ENCODE measurements at regions not wholly inside any gene's neighbourhood (a gene's known extent, or its start where the extent isn't known, plus 50 kb on each side); places are given as distances from the start of the nearest gene placed in this dataset.
"Not testable (repeated sequence)": the region's sequence is repeated elsewhere in the genome, so short reads cannot be mapped to it uniquely, and the experiment has no call there.

DNA sequence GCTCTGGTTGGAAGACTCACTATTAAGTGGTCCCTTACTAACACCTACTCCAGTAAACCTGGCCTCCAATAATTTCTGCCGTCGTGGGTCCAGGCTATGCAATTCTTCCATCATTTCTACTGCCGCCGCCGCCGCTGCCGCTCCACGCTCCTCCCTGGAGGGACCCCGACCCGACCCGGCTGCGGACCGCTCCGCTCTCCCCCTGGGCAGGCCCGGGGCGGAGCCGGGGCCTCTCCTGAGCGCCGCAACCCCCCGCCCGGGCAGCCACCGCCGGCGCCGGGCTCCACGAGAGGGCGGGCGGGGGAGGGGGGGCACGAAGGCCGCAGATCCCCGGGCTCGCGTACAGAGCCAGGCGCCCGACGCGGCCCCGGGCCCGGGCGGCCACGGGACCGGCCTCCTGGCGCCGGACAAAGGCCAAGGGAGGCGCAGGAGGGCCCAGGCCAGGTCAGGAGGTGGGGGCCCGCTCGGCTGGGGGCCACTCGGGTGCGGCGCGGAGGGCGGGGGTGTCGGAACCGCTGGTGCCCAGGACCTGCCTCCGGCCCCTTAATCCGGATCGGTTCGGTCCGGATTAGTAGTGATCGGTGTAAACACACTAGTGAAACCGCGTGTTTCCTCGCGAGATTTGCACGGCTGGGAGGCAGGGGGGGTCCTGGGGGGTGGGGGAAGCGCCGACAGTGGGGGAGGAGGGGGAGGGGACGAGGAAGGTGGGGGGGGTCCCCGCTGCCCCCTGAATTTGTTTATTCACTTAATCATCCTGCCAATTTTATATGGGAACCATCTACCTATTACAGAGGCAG lies 215.1 kb upstream of the CCL2 start:
- DNase-seq, result not testable (repeated sequence)

GRCh38 chr17:34045990-34046389 lies 209.1 kb upstream of the CCL2 start:
- no peak for DNase-seq

- no peak for DNase-seq
These were observed 204.0 kb upstream of the CCL2 start for GRCh38 chr17:34051046-34051445.

DNA sequence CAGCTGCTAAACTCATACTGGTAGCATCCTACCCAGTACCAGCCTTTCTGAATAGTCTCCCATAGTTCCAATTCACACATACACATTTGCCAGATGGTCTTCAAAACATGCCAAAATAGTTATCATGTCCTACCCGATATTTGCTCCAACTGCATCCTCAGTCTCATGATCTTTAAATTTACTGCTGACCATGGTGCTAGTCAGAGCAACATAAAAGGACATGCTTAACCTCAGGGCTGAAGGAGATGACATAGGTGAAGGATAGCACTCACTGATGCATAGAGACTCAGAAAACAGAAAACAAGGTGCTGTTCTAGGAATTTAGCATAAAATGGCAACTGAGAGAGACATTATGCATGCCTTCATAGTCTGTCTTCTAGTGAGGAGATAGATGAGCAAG lies 200.6 kb upstream of the CCL2 start:
- no peak for DNase-seq

DNA sequence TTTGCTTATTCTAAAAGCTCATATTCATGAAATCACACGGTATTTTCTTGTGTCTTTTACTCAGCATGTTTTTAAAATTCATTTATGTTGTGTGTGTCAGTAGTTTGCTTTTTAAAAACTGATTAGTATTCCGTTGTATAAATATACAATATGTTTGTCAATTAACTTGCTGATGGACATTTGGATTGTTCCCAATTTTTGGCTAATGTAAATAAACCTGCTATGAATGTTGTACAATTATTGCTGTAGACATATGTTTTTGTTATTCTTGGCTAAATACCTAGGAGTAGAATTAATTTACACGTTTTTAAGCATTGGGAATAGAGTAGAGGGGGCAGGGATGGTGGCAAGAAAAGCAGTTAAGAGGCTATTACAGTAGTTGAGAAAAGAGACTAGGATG lies 199.5 kb upstream of the CCL2 start:
- DNase-seq, result no peak

- DNase-seq, result no peak
These were observed 195.5 kb upstream of the CCL2 start for GRCh38 chr17:34059423-34060220.

DNA sequence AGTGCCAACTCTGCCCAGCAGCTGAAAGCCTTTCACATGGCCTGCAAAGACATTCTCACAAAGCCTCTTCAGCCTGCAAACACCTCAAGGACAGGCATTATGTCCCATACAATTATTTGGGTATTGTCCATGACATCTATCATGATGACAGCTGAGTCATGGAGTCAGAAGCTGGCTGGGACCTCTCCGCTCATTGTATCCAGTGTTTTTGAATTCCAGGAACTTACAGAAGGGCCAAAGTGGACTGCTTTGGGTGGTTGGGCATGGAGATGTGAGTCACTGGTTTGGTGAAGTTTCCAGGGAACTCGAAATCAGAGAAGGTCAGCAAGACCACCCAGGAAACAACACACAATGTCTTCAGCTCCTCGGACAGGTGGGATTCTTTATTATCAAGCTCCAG lies 188.6 kb upstream of the CCL2 start:
- DNase-seq, result no peak

- DNase-seq, result no peak
These were observed 188.1 kb upstream of the CCL2 start for GRCh38 chr17:34067011-34067410.

DNA sequence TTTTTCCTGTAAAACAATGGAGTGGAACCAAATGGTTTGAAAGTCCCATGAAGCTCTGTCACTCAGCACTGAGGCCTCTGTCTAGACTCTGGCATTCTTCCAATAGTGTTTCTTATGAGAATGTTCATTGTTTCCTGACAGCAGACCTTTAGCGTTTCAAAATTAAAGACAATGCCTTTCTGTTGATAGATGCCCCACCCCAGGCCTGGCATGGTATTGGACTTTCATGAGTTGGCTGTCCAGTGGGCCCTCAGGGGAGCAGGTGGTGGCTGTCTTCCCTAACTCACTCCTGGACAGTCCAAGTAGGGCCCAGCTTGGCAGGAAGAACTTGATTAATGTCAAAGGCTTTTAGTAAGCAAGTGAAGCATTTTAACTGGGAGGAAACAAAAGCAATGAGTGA lies 186.5 kb upstream of the CCL2 start:
- DNase-seq, result no peak

DNA sequence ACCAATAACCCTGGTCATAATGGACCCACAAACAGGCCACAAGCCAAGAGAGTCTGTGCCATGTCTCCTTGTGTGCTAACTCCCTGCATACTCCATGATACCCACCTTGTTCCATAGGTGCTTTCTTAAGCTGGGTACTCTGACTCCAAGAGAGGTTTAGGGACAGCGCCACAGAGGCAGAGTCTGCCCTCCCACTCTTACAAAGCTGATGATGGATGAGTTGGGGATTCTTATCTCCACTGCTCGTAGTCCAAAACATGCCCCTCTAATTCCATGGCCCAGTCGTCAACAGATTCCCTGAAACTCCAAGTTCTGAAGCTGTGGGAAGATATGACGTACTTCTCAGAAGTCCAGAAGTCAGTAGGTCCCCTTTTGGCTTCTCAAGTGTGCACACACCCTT lies 184.4 kb upstream of the CCL2 start:
- DNase-seq, result no peak

DNA sequence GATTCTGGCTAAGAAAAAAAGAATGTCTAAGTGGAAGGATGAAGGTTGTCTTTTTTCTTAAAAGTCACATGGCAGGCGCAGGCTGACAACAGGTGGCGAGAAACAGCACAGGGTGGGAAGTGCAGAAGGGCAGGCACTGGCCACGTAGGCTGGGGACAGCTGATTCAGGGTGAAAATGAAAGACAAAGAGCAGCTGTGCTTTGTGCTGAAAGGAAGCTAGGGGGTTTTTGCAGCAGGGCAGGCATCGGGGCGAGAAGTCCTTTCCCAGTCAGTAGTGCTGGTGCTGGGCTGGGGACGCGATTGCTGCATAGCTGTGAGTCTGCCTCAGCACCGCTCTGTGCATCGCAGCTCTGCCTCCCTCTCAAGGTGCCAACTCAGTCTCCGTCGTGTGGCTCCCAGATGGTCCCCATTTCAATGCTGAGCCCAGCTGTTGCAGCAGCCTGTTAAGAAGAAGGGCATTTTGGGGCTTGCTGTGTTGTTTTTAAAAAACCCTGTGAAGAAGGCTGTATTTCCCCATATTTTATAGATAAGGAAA lies 183.1 kb upstream of the CCL2 start:
- no peak for DNase-seq

DNA sequence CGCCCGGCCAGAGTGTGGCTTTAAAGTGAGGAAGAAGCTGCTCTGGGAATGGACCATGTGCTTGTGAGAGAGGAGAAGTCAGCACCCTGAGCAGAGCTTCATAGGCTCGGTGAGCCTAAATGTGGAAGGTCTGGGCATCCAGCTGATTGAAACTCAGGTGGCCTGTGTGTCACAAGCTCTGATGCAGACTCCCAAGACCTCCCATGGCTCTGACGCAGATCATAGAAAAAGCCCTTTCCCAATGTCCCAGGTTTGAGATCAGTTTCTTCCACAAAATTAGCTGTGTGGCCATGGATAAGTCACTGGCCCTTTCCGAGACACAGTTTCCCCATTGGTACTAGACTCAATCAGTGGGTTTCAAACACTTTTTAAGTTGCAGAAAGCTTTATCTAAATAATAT lies 180.0 kb upstream of the CCL2 start:
- no peak for DNase-seq

- no peak for DNase-seq
These were observed 178.1 kb upstream of the CCL2 start for GRCh38 chr17:34076743-34077631.

DNA sequence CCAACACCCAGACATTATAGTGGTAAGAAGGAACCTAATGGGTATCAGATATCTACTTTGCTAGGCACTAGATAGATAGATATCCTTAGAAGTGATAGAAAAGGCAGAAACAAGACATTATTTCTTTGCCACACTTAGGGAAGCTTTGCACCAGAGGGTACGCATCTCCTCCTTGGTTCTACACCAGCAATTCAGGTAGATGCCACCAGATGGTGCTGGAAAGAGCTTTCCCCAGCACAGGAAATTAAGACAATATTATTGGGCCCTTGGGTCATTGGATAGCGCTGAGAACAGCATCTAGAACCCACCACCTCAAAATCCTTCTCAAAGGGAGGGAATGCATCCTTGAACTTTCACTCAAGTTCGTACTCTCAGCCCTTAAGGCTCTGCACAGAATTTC lies 173.8 kb upstream of the CCL2 start:
- no peak for DNase-seq

GRCh38 chr17:34082404-34082803 lies 172.7 kb upstream of the CCL2 start:
- no peak for DNase-seq

DNA sequence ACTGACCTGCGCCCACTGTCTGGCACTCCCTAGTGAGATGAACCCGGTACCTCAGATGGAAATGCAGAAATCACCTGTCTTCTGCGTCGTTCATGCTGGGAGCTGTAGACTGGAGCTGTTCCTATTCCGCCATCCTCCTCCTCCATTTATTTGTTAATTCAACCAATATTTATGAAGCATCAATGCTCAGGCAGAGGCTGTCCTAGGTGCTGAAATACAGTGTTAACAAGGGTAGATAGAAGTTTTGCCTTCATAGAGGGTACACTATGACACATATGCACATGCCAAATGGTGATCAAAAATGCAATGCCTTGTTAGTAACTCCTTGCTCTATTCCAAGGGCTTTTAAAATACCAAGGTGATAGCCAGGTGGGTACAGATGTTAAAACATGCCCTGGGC lies 166.0 kb upstream of the CCL2 start:
- not testable (repeated sequence) for DNase-seq

DNA sequence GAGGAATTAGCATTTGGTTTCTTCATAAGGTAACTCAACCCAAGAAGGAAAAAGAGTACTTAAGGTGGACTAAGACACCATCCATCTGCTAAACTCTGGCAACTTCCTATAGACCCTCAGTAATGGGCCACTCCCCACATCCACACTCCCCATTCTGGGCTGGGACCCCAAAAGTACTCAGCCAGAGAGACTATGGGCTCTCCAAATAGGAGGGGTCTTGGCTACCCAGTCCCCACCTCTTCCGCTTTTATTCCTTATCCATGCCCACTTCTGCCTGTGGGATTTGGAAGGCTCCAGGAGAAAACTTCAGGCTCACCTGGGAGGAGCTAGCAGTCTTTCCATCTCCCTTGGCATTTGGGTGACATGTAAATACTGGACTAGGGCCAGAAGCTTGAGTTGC lies 164.5 kb upstream of the CCL2 start:
- DNase-seq, result no peak

- no peak for DNase-seq
These were observed 163.1 kb upstream of the CCL2 start for GRCh38 chr17:34091975-34092374.

DNA sequence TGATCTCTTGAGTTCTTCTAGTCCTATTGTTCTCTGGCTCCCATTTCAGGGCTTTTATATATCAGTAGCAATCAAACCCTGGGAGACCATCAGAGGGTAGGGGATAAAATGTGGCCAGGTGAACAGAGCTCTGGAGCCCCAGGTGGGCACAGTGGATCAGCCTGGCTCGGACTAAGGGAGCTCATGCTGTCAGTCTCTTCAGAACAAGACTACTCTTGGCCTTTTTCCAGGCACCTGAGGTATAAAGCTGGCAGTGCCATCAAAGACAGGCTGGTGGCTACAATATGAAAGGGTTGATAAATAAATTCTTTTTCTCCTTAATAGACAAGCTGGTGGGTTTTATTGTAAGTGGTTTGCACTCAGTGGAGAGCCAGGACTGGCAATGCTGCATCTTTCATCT lies 160.0 kb upstream of the CCL2 start:
- DNase-seq, result no peak

- DNase-seq, result no peak
These were observed 156.4 kb upstream of the CCL2 start for GRCh38 chr17:34098699-34099098.

DNA sequence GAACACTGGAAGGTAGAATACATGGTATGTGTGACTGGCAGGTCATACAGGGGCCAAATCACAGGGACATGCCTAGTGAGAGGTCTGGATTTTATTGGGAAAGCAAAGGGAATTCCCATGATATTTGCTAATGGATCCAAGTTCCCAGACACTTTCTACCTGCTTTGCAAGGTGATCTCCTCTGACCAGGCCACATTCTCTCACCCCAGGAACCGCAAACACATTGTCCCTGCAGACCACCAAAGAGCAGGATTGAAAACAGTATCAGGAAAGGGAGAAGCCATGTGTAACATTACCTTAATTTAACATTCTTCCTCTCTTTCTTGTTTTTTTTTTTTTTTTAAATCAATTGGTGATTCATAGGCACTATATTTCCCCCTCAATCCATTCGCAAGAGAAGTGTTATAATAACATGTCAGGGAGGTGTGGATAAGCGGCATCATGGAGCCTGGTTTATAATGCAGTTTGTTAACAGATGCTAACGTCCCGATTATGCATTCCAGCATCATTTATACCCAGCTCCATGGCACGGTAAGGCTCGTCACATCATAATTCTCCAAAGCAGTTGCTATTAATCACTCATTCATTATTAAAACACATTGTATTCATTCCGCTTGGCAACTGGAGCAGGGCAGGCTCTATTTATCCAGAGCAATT lies 155.1 kb upstream of the CCL2 start:
- DNase-seq, result no peak

- DNase-seq, result no peak
These were observed 148.1 kb upstream of the CCL2 start for GRCh38 chr17:34107019-34107418.

DNA sequence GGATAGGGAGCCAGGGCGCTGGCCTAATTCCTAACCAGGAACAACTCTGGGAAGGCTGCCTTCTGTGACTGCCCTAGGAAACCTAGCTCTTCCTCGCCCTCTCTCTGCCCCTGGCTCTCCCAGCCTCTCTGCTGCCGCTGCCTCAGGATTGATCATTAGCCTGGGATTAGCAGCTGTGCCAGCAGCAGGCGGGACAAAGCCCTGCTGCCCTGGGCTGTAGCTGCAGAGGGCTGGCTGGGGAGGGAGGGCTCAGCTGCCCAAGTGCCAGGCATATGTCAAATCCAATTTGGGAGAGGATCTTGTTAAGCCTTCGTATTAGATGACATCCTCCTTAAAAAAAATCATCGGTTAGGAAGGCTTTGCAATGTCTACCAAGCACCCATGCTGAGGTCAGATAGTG lies 144.8 kb upstream of the CCL2 start:
- no peak for DNase-seq

Data from SHP77 (cell line).